Tibial nerve (tissue), 3 donors: ENCODE measurements at regions not wholly inside any gene's neighbourhood (a gene's known extent, or its start where the extent isn't known, plus 50 kb on each side); places are given as distances from the start of the nearest gene placed in this dataset.

ENCODE experiments used
- POLR2A ChIP-seq, 2 donors: fragments of 450-650 bp; IDR thresholded peaks; one replicate each; pipeline ENCODE4 v1.6.1; 2017; ENCODE audit warnings: antibody characterized with exemption in 2 of 2, mild to moderate bottlenecking in 2 of 2, moderate library complexity in 2 of 2
- TF ChIP-seq, protein P1 (sequence below), 5 experiments: fragments of 200-600 bp in 3 of 5; fragments of 450-650 bp in 2 of 5; sonication (generic) in 3 of 5; IDR thresholded peaks; one replicate each; pipeline ENCODE4 v1.5.1; 2016 to 2019; ENCODE audit warnings: antibody characterized with exemption in 5 of 5, mild to moderate bottlenecking in 3 of 5, moderate library complexity in 2 of 5

DNA sequence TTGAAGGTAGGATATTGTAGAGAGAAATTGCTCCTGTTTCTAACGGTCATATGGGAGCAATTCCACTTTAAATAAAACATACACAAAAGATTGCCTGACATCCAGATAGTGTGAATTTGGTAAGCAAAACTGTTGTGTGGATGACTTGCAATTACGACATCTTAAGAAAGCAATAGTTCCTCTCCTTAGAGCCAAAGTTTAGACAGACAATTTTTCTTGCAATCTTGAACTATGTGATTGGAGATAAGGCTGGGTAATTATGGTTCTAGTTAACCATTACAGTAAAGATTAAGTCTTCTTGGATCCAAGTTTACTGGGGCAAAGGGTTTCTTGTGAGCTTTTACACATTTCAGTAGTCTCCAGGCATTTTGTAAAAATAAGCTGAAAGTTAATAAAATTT is 1080.6 kb upstream of the CDH6 start:
- TF ChIP-seq, protein P1, sequence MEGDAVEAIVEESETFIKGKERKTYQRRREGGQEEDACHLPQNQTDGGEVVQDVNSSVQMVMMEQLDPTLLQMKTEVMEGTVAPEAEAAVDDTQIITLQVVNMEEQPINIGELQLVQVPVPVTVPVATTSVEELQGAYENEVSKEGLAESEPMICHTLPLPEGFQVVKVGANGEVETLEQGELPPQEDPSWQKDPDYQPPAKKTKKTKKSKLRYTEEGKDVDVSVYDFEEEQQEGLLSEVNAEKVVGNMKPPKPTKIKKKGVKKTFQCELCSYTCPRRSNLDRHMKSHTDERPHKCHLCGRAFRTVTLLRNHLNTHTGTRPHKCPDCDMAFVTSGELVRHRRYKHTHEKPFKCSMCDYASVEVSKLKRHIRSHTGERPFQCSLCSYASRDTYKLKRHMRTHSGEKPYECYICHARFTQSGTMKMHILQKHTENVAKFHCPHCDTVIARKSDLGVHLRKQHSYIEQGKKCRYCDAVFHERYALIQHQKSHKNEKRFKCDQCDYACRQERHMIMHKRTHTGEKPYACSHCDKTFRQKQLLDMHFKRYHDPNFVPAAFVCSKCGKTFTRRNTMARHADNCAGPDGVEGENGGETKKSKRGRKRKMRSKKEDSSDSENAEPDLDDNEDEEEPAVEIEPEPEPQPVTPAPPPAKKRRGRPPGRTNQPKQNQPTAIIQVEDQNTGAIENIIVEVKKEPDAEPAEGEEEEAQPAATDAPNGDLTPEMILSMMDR (IDR thresholded peaks at IDR 0.05): no peak
- no peak for TF ChIP-seq POLR2A (IDR thresholded peaks at IDR 0.05)
